H1 (cell line): ENCODE measurements at regions not wholly inside any gene's neighbourhood (a gene's known extent, or its start where the extent isn't known, plus 50 kb on each side); places are given as distances from the start of the nearest gene placed in this dataset.

Experiments
- CTCF ChIA-PET: fragments of 300-600 bp; sonication (Branson Sonifier 250); formaldehyde crosslinking; loops from one replicate; lab custom pipeline; 2021; ENCODE audit not compliant: partially characterized antibody; lab: Charles Lee
- POLR2A ChIA-PET: fragments of 300-600 bp; sonication (Branson Sonifier 250); formaldehyde crosslinking; loops from one replicate; lab custom pipeline; 2021; ENCODE audit warnings: inconsistent platforms; ENCODE audit not compliant: partially characterized antibody; lab: Charles Lee
- DNase-seq, 2 experiments: peaks; one replicate each; pipeline versions ENCODE4 v3.0.0 to v3.0.0-alpha.2; 2010 to 2022; ENCODE audit warnings: low spot score in 2 of 2, low read depth in 1 of 2, mixed read lengths in 1 of 2
- FAIRE-seq: peaks from 2 replicates; lab custom pipeline; 2011; peaks lifted over from hg19 to GRCh38; lab: Jason Lieb, UNC
- H2AFZ ChIP-seq: 2 replicates; pipeline ENCODE4 v1.8.1; 2012; ENCODE audit warnings: low read length, inconsistent platforms
- H2AK5ac ChIP-seq: 2 replicates; pipeline ENCODE4 v1.6.1; 2013; ENCODE audit warnings: low read depth, low read length
- H2BK120ac ChIP-seq: replicated peaks from 2 replicates; pipeline ENCODE3; 2013; ENCODE audit warnings: low read depth, low read length, inconsistent platforms
- H2BK12ac ChIP-seq: 2 replicates; pipeline ENCODE4 v1.6.1; 2013; ENCODE audit warnings: low read depth, low read length
- H2BK15ac ChIP-seq: 2 replicates; pipeline ENCODE4 v1.6.1; 2013; ENCODE audit warnings: low read length
- H2BK20ac ChIP-seq: 2 replicates; pipeline ENCODE4 v1.6.1; 2013; ENCODE audit warnings: low read length
- H2BK5ac ChIP-seq: 2 replicates; pipeline ENCODE4 v1.6.1; 2013; ENCODE audit warnings: low read depth, low read length
- H3K14ac ChIP-seq: 2 replicates; pipeline ENCODE4 v1.6.1; 2013; ENCODE audit warnings: inconsistent platforms; ENCODE audit not compliant: insufficient read length
- H3K18ac ChIP-seq: 2 replicates; pipeline ENCODE4 v1.6.1; 2013; ENCODE audit warnings: low read length; ENCODE audit errors: extremely low read depth
- H3K23ac ChIP-seq: 2 replicates; pipeline ENCODE4 v1.6.1; 2013; ENCODE audit warnings: inconsistent platforms; ENCODE audit not compliant: insufficient read length
- H3K23me2 ChIP-seq: 2 replicates; pipeline ENCODE4 v1.6.1; 2013; ENCODE audit warnings: low read depth, low read length
- H3K27ac ChIP-seq: 2 replicates; pipeline ENCODE4 v1.6.1; 2011; ENCODE audit warnings: low read depth, low read length, inconsistent platforms
- H3K27me3 ChIP-seq, 4 experiments: replicated peaks in 1 of 4; 1 replicate in 1 of 4; 2 replicates in 3 of 4; pipeline versions ENCODE4 v1.6.1 to v1.8.1; 2011 to 2013; ENCODE audit warnings: low read length in 3 of 4, mild to moderate bottlenecking in 3 of 4, inconsistent platforms in 2 of 4, mixed read lengths in 2 of 4, moderate library complexity in 1 of 4; ENCODE audit not compliant: control insufficient read depth in 3 of 4, insufficient read depth in 3 of 4; ENCODE audit errors: extremely low read depth in 1 of 4
- H3K36me3 ChIP-seq, 4 experiments: 2 replicates each; pipeline versions ENCODE4 v1.6.1 to v1.8.1; 2011 to 2013; ENCODE audit warnings: mild to moderate bottlenecking in 4 of 4, low read length in 3 of 4, moderate library complexity in 2 of 4, control low read depth in 1 of 4, inconsistent platforms in 1 of 4; ENCODE audit not compliant: insufficient read depth in 4 of 4, control insufficient read depth in 2 of 4
- H3K4ac ChIP-seq: replicated peaks from 2 replicates; pipeline ENCODE3; 2013; ENCODE audit warnings: low read length, low read depth, mixed read lengths, inconsistent platforms; ENCODE audit not compliant: insufficient read length
- H3K4me1 ChIP-seq, 4 experiments: replicated peaks in 1 of 4; 1 replicate in 1 of 4; 2 replicates in 3 of 4; pipeline versions ENCODE4 v1.6.1 to v1.8.1; 2011 to 2013; ENCODE audit warnings: low read length in 3 of 4, inconsistent platforms in 2 of 4, mixed read lengths in 1 of 4; ENCODE audit not compliant: insufficient read depth in 4 of 4, control insufficient read depth in 3 of 4
- H3K4me2 ChIP-seq, 2 experiments: 2 replicates each; pipeline versions ENCODE4 v1.6.1 to v1.8.1; 2011 to 2013; ENCODE audit warnings: low read depth in 2 of 2, low read length in 2 of 2, control low read depth in 1 of 2, inconsistent platforms in 1 of 2, mild to moderate bottlenecking in 1 of 2; ENCODE audit not compliant: insufficient read depth in 1 of 2
- H3K4me3 ChIP-seq, 4 experiments: fragments of 200-600, 300-600 bp in 1 of 4; sonication (generic), shearing (Covaris generic), sonication (Bioruptor Twin) in 1 of 4; 2 replicates each; pipeline versions ENCODE4 v1.5.1 to v1.8.1; 2011 to 2016; ENCODE audit warnings: low read length in 4 of 4, low read depth in 3 of 4, control low read depth in 2 of 4, inconsistent platforms in 2 of 4, mild to moderate bottlenecking in 2 of 4, mixed read lengths in 1 of 4, moderate library complexity in 1 of 4; ENCODE audit not compliant: insufficient read depth in 2 of 4; ENCODE audit errors: extremely low read depth in 1 of 4
- H3K56ac ChIP-seq: replicated peaks from 2 replicates; pipeline ENCODE3; 2013; ENCODE audit warnings: low read depth, mild to moderate bottlenecking, mixed read lengths, low read length, inconsistent platforms; ENCODE audit not compliant: insufficient read length
- H3K79me1 ChIP-seq: 2 replicates; pipeline ENCODE4 v1.6.1; 2013; ENCODE audit warnings: low read depth, low read length, control low read depth
- H3K79me2 ChIP-seq, 2 experiments: 2 replicates each; pipeline versions ENCODE4 v1.6.1 to v1.8.1; 2012 to 2013; ENCODE audit warnings: low read length in 2 of 2, mild to moderate bottlenecking in 2 of 2, inconsistent platforms in 1 of 2; ENCODE audit not compliant: insufficient read depth in 2 of 2, control insufficient read depth in 1 of 2
- H3K9ac ChIP-seq, 4 experiments: replicated peaks in 1 of 4; 1 replicate in 1 of 4; 2 replicates in 3 of 4; pipeline versions ENCODE4 v1.6.1 to v1.8.1; 2011 to 2013; ENCODE audit warnings: low read depth in 3 of 4, low read length in 3 of 4, control low read depth in 2 of 4, mild to moderate bottlenecking in 2 of 4, moderate library complexity in 2 of 4, inconsistent platforms in 1 of 4; ENCODE audit errors: extremely low read depth in 1 of 4
- H3K9me3 ChIP-seq, 2 experiments: 2 replicates each; pipeline versions ENCODE4 v1.6.1 to v1.8.1; 2012 to 2013; ENCODE audit warnings: mild to moderate bottlenecking in 2 of 2, moderate library complexity in 2 of 2, control low read depth in 1 of 2, inconsistent platforms in 1 of 2, low read depth in 1 of 2, low read length in 1 of 2, mixed read lengths in 1 of 2; ENCODE audit not compliant: insufficient read depth in 2 of 2
- H4K20me1 ChIP-seq, 2 experiments: replicated peaks in 1 of 2; 2 replicates each; pipeline versions ENCODE3 to v1.8.1; 2011 to 2013; ENCODE audit warnings: inconsistent platforms in 2 of 2, low read length in 2 of 2, mild to moderate bottlenecking in 1 of 2; ENCODE audit not compliant: insufficient read depth in 2 of 2, control insufficient read depth in 1 of 2
- H4K5ac ChIP-seq: 2 replicates; pipeline ENCODE4 v1.6.1; 2013; ENCODE audit warnings: low read length, low read depth, mixed read lengths, inconsistent platforms; ENCODE audit not compliant: insufficient read length
- H4K8ac ChIP-seq: 2 replicates; pipeline ENCODE4 v1.8.0; 2013; ENCODE audit warnings: mild to moderate bottlenecking, moderate library complexity, low read length, inconsistent platforms; ENCODE audit not compliant: insufficient read depth; ENCODE audit errors: extremely low read depth
- H4K91ac ChIP-seq: replicated peaks from 2 replicates; pipeline ENCODE3; 2013; ENCODE audit warnings: low read length, mixed read lengths, inconsistent platforms; ENCODE audit not compliant: insufficient read length
- EGR1 ChIP-seq: IDR thresholded peaks from 2 replicates; pipeline ENCODE4 v1.6.1; 2011; ENCODE audit warnings: low read depth, low read length, borderline replicate concordance
- POLR2AphosphoS5 ChIP-seq: IDR thresholded peaks from 2 replicates; pipeline ENCODE4 v1.6.1; 2011; ENCODE audit warnings: low read depth, low read length
- SIRT6 ChIP-seq: IDR thresholded peaks from one replicate; pipeline ENCODE4 v1.7.1; 2012; ENCODE audit warnings: low read length, inconsistent platforms
- WGBS, 2 experiments: shearing (Covaris generic) in 1 of 2; methylation state at CpG; one replicate each; pipeline versions ENCODE4 v1.1.6 to v1.1.7; 2013 to 2015; ENCODE audit warnings: low lambda C conversion rate in 2 of 2, mixed read lengths in 2 of 2, inconsistent platforms in 1 of 2, low coverage in 1 of 2, missing lambda C conversion rate in 1 of 2; ENCODE audit not compliant: insufficient replicate concordance in 2 of 2, insufficient coverage in 1 of 2, insufficient read length in 1 of 2; ENCODE audit errors: extremely low coverage in 1 of 2, missing lambda C conversion rate in 1 of 2; 5-methylcytosine and 5-hydroxymethylcytosine counted together

DNA sequence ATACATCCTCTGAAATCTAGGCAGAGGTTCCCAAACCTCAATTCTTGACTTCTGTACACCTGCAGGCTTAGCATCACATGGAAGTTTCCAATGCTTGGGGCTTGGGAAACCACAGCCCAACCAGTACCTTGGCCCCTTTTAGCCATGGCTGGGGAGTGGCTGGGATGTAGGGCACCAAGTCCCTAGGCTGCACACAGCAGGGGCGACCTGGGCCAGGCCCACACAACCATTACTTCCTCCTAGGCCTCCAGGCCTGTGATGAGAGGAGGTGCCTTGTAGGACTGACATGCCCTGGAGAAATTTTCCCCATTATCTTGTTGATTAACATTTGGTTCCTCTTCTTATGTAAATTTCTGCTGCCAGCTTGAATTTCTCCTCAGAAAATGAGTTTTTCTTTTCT, 1387.4 kb downstream of the FSCB start:
- no peaks in the 10 kb centered on the region for H3K27me3 ChIP-seq
- H2BK12ac ChIP-seq = no peak overlapping the region
- 80% methylated on average over 1 of the region's 1 CpG; no CpG with 5 or more reads in 1 of the 2 experiments for WGBS, 2 experiments
- no peaks in the 10 kb centered on the region for H3K4me1 ChIP-seq
- ChIA-PET CTCF (no interaction called here), POLR2A (no interaction called here)
- no peak overlapping the region for H3K18ac ChIP-seq
- H3K9me3 ChIP-seq = peaks cover 18 to 26% of the 10 kb centered on the region in 2 experiments
- H2BK15ac ChIP-seq = no peak overlapping the region
- no peak overlapping the region for H2BK5ac ChIP-seq
- no peak overlapping the region for H3K4me3 ChIP-seq
- no peaks in the 10 kb centered on the region for H3K79me1 ChIP-seq
- H3K36me3 ChIP-seq = peaks cover 0 to 2% (median 0%) of the 10 kb centered on the region in 4 experiments; a peak in 1 of 8 replicates
- no peak for FAIRE-seq
- no peak overlapping the region for H4K5ac ChIP-seq
- H2BK120ac ChIP-seq = no peak overlapping the region
- no peak overlapping the region for H3K4me2 ChIP-seq
- H3K56ac ChIP-seq = no peak overlapping the region
- no peak overlapping the region for H2BK20ac ChIP-seq
- H3K23ac ChIP-seq = no peak overlapping the region
- no peaks in the 10 kb centered on the region for H3K79me2 ChIP-seq
- H4K8ac ChIP-seq = no peak overlapping the region
- H2AFZ ChIP-seq = no peak overlapping the region
- H3K14ac ChIP-seq = no peak overlapping the region
- H3K9ac ChIP-seq = no peak overlapping the region
- DNase-seq = no peak
- H4K20me1 ChIP-seq = no peaks in the 10 kb centered on the region
- no peaks in the 10 kb centered on the region for H3K23me2 ChIP-seq
- H3K27ac ChIP-seq = no peak overlapping the region
- no peak overlapping the region for H2AK5ac ChIP-seq
- H4K91ac ChIP-seq = no peak overlapping the region
- no peak overlapping the region for H3K4ac ChIP-seq
- TF ChIP-seq EGR1 (no peak), SIRT6 (no peak), POLR2AphosphoS5 (no peak)
